B cell (primary cell): ENCODE measurements at regions not wholly inside any gene's neighbourhood (a gene's known extent, or its start where the extent isn't known, plus 50 kb on each side); places are given as distances from the start of the nearest gene placed in this dataset.

ENCODE experiments used
- ATAC-seq: fragments of 200-7000 bp; cut with Tn5 transposase; one replicate; pipeline ENCODE4 v1.10.0; 2021; ENCODE audit warnings: low read depth, mild to moderate bottlenecking, moderate number of reproducible peaks, moderate library complexity
- CTCF ChIA-PET: fragments of 350-600 bp; sonication (Branson Sonifier 250); formaldehyde crosslinking; loops from one replicate; lab custom pipeline; 2021; ENCODE audit warnings: antibody characterized with exemption, inconsistent platforms; lab: Charles Lee
- POLR2A ChIA-PET: fragments of 350-600 bp; sonication (Branson Sonifier 250); formaldehyde crosslinking; loops from one replicate; lab custom pipeline; 2021; ENCODE audit warnings: antibody characterized with exemption; lab: Charles Lee
- DNase-seq: peaks from one replicate; pipeline ENCODE4 v3.0.0; 2013
- H2AFZ ChIP-seq: 2 replicates; pipeline ENCODE4 v1.6.1; 2012; ENCODE audit warnings: mild to moderate bottlenecking, low read depth, low read length; ENCODE audit not compliant: insufficient read depth, poor library complexity, severe bottlenecking
- H3K27ac ChIP-seq, 2 donors: 1 replicate in 1 of 2; 2 replicates in 1 of 2; pipeline ENCODE4 v1.5.1; 2012 to 2013; ENCODE audit warnings: low read length in 2 of 2, mild to moderate bottlenecking in 2 of 2, moderate library complexity in 1 of 2
- H3K27me3 ChIP-seq, 4 experiments: fragments of 200-600 bp in 1 of 4; sonication (generic) in 1 of 4; replicated peaks in 1 of 4; 1 replicate in 2 of 4; 2 replicates in 2 of 4; pipeline versions ENCODE4 v1.6.1 to v1.7.0; 2013 to 2016; ENCODE audit warnings: low read length in 3 of 4, mild to moderate bottlenecking in 2 of 4, mixed read lengths in 1 of 4, moderate library complexity in 1 of 4; ENCODE audit not compliant: insufficient read depth in 4 of 4, control insufficient read depth in 3 of 4; ENCODE audit errors: control extremely low read depth in 1 of 4
- H3K36me3 ChIP-seq, 2 experiments: replicated peaks in 1 of 2; 1 replicate in 1 of 2; 2 replicates in 1 of 2; pipeline versions ENCODE4 v1.6.1 to v1.7.1; 2013; ENCODE audit warnings: low read length in 1 of 2; ENCODE audit not compliant: insufficient read depth in 2 of 2, control insufficient read depth in 1 of 2; ENCODE audit errors: control extremely low read depth in 1 of 2, extremely low read depth in 1 of 2
- H3K4me1 ChIP-seq, 2 donors: fragments of 200-600 bp in 1 of 2; sonication (generic) in 1 of 2; 1 replicate in 1 of 2; 2 replicates in 1 of 2; pipeline versions ENCODE4 v1.5.1 to v1.6.1; 2013 to 2017; ENCODE audit warnings: low read length in 2 of 2; ENCODE audit not compliant: control insufficient read depth in 2 of 2, insufficient read depth in 2 of 2
- H3K4me2 ChIP-seq: replicated peaks from 2 replicates; pipeline ENCODE3; 2012; ENCODE audit warnings: mild to moderate bottlenecking, low read depth, low read length; ENCODE audit not compliant: poor library complexity, severe bottlenecking
- H3K4me3 ChIP-seq, 5 experiments: fragments of 200-600 bp in 1 of 5; sonication (generic) in 1 of 5; 1 replicate in 3 of 5; 2 replicates in 2 of 5; pipeline versions ENCODE4 v1.5.1 to v1.7.0; 2011 to 2016; ENCODE audit warnings: low read length in 4 of 5, mild to moderate bottlenecking in 4 of 5, low read depth in 2 of 5, control low read depth in 1 of 5, moderate library complexity in 1 of 5; ENCODE audit not compliant: insufficient read depth in 1 of 5; ENCODE audit errors: control extremely low read depth in 1 of 5, extremely low read depth in 1 of 5
- H3K79me2 ChIP-seq: fragments of 200-600 bp; sonication (generic); one replicate; pipeline ENCODE4 v1.6.0; 2016; ENCODE audit warnings: low read length; ENCODE audit not compliant: control insufficient read depth, insufficient read depth
- H3K9ac ChIP-seq: fragments of 200-600 bp; sonication (generic); 2 replicates; pipeline ENCODE4 v1.6.1; 2017; ENCODE audit warnings: mild to moderate bottlenecking, low read length, moderate library complexity
- H3K9me3 ChIP-seq, 3 donors: one replicate each; pipeline versions ENCODE4 v1.6.1 to v1.7.1; 2013; ENCODE audit warnings: low read length in 2 of 3; ENCODE audit not compliant: control insufficient read depth in 2 of 3, insufficient read depth in 1 of 3; ENCODE audit errors: control extremely low read depth in 1 of 3
- H4K20me1 ChIP-seq: 2 replicates; pipeline ENCODE4 v1.6.0; 2012; ENCODE audit warnings: mild to moderate bottlenecking, low read length; ENCODE audit not compliant: insufficient read depth, control insufficient read depth, poor library complexity, severe bottlenecking
- H3K27ac Mint-ChIP-seq: one replicate; pipeline ENCODE4 v1.8.0; 2021; ENCODE audit warnings: mixed read lengths
- H3K27me3 Mint-ChIP-seq: one replicate; pipeline ENCODE4 v1.8.0; 2021; ENCODE audit warnings: mixed read lengths
- H3K4me1 Mint-ChIP-seq: one replicate; pipeline ENCODE4 v1.8.0; 2021; ENCODE audit warnings: mixed read lengths
- H3K4me3 Mint-ChIP-seq: one replicate; pipeline ENCODE4 v1.8.0; 2021; ENCODE audit warnings: mixed read lengths
- H3K9me3 Mint-ChIP-seq: one replicate; pipeline ENCODE4 v1.8.0; 2022; ENCODE audit warnings: mixed read lengths; ENCODE audit not compliant: insufficient read depth
- CTCF ChIP-seq: fragments of 200-600 bp; IDR thresholded peaks from one replicate; pipeline ENCODE4 v1.8.0; 2022; ENCODE audit warnings: antibody characterized with exemption, mild to moderate bottlenecking
- EZH2 ChIP-seq: IDR thresholded peaks from 2 replicates; pipeline ENCODE4 v1.6.1; 2012; ENCODE audit warnings: borderline replicate concordance, low read depth, mild to moderate bottlenecking, moderate library complexity, low read length; ENCODE audit not compliant: insufficient read depth, poor library complexity, severe bottlenecking
- WGBS: methylation state at CpG from one replicate; pipeline ENCODE4 v1.1.5; 2013; ENCODE audit warnings: missing lambda C conversion rate; ENCODE audit not compliant: insufficient coverage; 5-methylcytosine and 5-hydroxymethylcytosine counted together
- intact Hi-C: fragments of 100-400 bp; cut with micrococcal nuclease; formaldehyde crosslinking; loops from one replicate; pipeline ENCODE4 v1.10.0; 2022

DNA sequence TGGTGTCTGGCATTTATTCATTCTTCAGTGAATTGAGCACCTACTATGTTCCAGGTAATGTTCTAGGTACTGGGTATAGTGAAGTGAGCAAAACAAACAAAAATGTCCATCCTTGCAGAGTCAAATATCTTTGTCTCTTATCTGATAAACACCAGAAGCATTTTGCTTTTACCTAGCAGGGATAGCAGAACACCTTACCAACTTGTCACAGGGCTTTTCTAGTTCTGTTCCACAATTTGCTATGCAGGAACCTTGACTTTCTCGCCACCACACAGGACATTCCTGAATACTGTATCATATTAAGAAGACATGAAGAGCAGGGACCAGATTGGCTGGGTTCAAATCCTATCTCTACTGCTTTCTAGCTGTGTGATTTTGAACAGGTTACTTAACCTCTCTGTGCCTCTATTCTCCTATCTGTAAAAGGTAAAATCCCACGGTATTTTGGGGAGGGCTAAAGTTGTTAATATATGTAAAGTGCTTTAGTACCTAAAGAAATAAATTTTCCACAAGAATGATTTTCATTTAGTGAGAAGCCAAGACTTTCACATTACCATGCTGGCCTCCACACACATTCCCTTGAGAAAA, 214.5 kb upstream of the S100G start:
- H3K4me2 ChIP-seq, result no peak overlapping the region
- H2AFZ ChIP-seq, result no peak overlapping the region
- H3K4me3 ChIP-seq, result no peak overlapping the region
- Mint-ChIP-seq H3K27ac (no peak overlapping the region), H3K9me3 (no peaks in the 10 kb centered on the region), H3K4me3 (no peak overlapping the region), H3K4me1 (no peaks in the 10 kb centered on the region), H3K27me3 (no peaks in the 10 kb centered on the region)
- no peaks in the 10 kb centered on the region for H3K9me3 ChIP-seq
- no peak for DNase-seq
- H3K4me1 ChIP-seq, result no peaks in the 10 kb centered on the region
- TF ChIP-seq EZH2 (no peak), CTCF (no peak)
- no peaks in the 10 kb centered on the region for H3K36me3 ChIP-seq
- no peaks in the 10 kb centered on the region for H3K27me3 ChIP-seq
- CTCF ChIA-PET, result no interaction called here
- no peak for ATAC-seq
- no CpG with 5 or more reads among the region's 2 CpGs for WGBS
- no peaks in the 10 kb centered on the region for H4K20me1 ChIP-seq
- H3K79me2 ChIP-seq, result no peaks in the 10 kb centered on the region
- POLR2A ChIA-PET, result no interaction called here
- H3K27ac ChIP-seq, result no peak overlapping the region
- intact Hi-C loops, result no loop called here
- no peak overlapping the region for H3K9ac ChIP-seq

DNA sequence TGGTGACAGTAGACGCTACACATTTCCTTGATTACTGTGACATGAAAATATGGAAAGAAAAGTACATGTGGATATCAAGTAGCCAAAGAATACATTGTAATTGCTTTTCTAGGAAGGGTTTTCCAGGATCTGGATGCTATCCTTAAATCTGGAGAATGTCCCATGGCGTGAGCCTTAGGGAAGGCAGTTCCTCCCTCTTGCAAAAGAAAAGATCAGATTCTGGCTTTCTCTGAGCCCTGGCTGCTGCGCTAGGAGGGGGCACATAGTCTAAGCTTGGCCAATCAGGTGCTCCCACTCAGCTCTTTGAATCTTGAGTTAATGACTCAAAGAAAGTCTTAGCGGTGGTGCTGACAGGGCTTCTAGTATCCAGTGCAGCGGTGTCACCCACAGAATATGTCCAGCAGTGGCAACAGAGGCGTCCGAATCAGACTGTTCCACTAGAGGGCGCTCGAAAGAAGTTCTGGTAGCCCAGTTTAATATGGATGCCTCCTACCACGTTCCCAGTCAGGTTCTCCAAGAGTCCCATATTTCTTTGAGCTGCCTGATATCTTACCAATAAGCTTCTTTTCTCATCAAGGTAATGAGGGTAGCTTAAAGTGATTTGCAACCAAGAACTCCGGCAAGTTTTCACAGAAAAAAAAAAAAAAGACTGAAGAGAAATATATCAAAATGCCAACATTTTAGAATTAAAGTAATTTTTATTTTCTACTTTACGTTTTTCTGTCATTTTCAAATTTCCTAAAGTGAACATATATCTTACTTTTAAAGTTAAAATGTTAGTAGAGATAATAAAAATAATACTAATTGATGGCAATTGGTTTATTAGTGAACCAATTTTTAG, 213.4 kb upstream of the S100G start:
- Mint-ChIP-seq H3K4me3 (no peak overlapping the region), H3K4me1 (no peaks in the 10 kb centered on the region), H3K9me3 (no peaks in the 10 kb centered on the region), H3K27ac (no peak overlapping the region), H3K27me3 (no peaks in the 10 kb centered on the region)
- no peak overlapping the region for H3K4me3 ChIP-seq
- no peak overlapping the region for H3K4me2 ChIP-seq
- H3K36me3 ChIP-seq, result no peaks in the 10 kb centered on the region
- TF ChIP-seq CTCF (peak; percentile 65), EZH2 (no peak)
- DNase-seq (peak; percentile 41), ATAC-seq (peak; percentile 43)
- 54% methylated on average over 3 of the region's 12 CpGs for WGBS
- no peaks in the 10 kb centered on the region for H3K27me3 ChIP-seq
- CTCF ChIA-PET, result interaction anchor here (0.6 kb wide), 2 partner anchors 9 to 12 kb away, joined by 3 to 5 read pairs; no protein-coding TSS in a partner anchor
- no peak overlapping the region for H3K27ac ChIP-seq
- H2AFZ ChIP-seq, result no peak overlapping the region
- POLR2A ChIA-PET, result no interaction called here
- intact Hi-C loops, result no loop called here
- H3K4me1 ChIP-seq, result no peaks in the 10 kb centered on the region
- no peaks in the 10 kb centered on the region for H3K9me3 ChIP-seq
- H3K79me2 ChIP-seq, result no peaks in the 10 kb centered on the region
- H4K20me1 ChIP-seq, result no peaks in the 10 kb centered on the region
- H3K9ac ChIP-seq, result no peak overlapping the region
